Hepatocyte (in vitro differentiated cells): ENCODE measurements at regions not wholly inside any gene's neighbourhood (a gene's known extent, or its start where the extent isn't known, plus 50 kb on each side); places are given as distances from the start of the nearest gene placed in this dataset.

ENCODE experiments used
- DNase-seq: peaks from one replicate; pipeline ENCODE4 v3.0.0-alpha.2; 2016; ENCODE audit warnings: low spot score
- H2AFZ ChIP-seq: fragments of 200-600 bp; sonication (generic); 2 replicates; pipeline ENCODE4 v1.6.0; 2016; ENCODE audit warnings: antibody characterized with exemption, mild to moderate bottlenecking
- H3K27ac ChIP-seq: fragments of 200-600 bp; sonication (generic); 2 replicates; pipeline ENCODE4 v1.5.1; 2016; ENCODE audit warnings: mild to moderate bottlenecking
- H3K27me3 ChIP-seq: fragments of 200-600 bp; sonication (generic); 2 replicates; pipeline ENCODE4 v1.6.1; 2016
- H3K36me3 ChIP-seq: fragments of 200-600 bp; sonication (generic); replicated peaks from 2 replicates; pipeline ENCODE4 v1.5.1; 2016; ENCODE audit warnings: low read depth; ENCODE audit not compliant: insufficient read depth
- H3K4me1 ChIP-seq: fragments of 200-600 bp; sonication (generic); 2 replicates; pipeline ENCODE4 v1.5.1; 2016; ENCODE audit warnings: mild to moderate bottlenecking, moderate library complexity; ENCODE audit not compliant: insufficient read depth
- H3K4me2 ChIP-seq: fragments of 200-600 bp; sonication (generic); 2 replicates; pipeline ENCODE4 v1.6.0; 2016
- H3K4me3 ChIP-seq: fragments of 200-600 bp; sonication (generic); 2 replicates; pipeline ENCODE4 v1.5.1; 2016; ENCODE audit warnings: mild to moderate bottlenecking
- H3K79me2 ChIP-seq: fragments of 200-600 bp; sonication (generic); 2 replicates; pipeline ENCODE4 v1.6.0; 2017; ENCODE audit warnings: mild to moderate bottlenecking
- H3K9me2 ChIP-seq: fragments of 200-600 bp; sonication (generic); replicated peaks from 2 replicates; pipeline ENCODE4 v1.6.0; 2017; ENCODE audit warnings: mild to moderate bottlenecking; ENCODE audit not compliant: insufficient read depth
- H3K9me3 ChIP-seq: fragments of 200-600 bp; sonication (generic); 2 replicates; pipeline ENCODE4 v1.5.1; 2016; ENCODE audit warnings: low read depth, mild to moderate bottlenecking
- H4K20me1 ChIP-seq: fragments of 200-600 bp; sonication (generic); 2 replicates; pipeline ENCODE4 v1.6.0; 2016; ENCODE audit warnings: mild to moderate bottlenecking; ENCODE audit not compliant: insufficient read depth, poor library complexity, severe bottlenecking
- EZH2 ChIP-seq: fragments of 200-600 bp; sonication (generic); IDR thresholded peaks from 2 replicates; pipeline ENCODE4 v1.6.1; 2016; ENCODE audit warnings: antibody characterized with exemption, mild to moderate bottlenecking, borderline replicate concordance
- EZH2phosphoT487 ChIP-seq: fragments of 200-600 bp; sonication (generic); IDR thresholded peaks from one replicate; pipeline ENCODE4 v1.6.1; 2018; ENCODE audit warnings: antibody characterized with exemption, mild to moderate bottlenecking, low read depth, moderate library complexity; ENCODE audit not compliant: unreplicated experiment, severe bottlenecking
- WGBS: methylation state at CpG from one replicate; pipeline ENCODE4 v1.1.6; 2016; ENCODE audit warnings: low lambda C conversion rate; ENCODE audit errors: missing lambda C conversion rate; 5-methylcytosine and 5-hydroxymethylcytosine counted together
- TF ChIP-seq, protein P1 (sequence below): fragments of 200-600 bp; sonication (generic); IDR thresholded peaks from 2 replicates; pipeline ENCODE4 v1.5.1; 2016; ENCODE audit warnings: antibody characterized with exemption, mild to moderate bottlenecking; ENCODE audit not compliant: poor library complexity

DNA sequence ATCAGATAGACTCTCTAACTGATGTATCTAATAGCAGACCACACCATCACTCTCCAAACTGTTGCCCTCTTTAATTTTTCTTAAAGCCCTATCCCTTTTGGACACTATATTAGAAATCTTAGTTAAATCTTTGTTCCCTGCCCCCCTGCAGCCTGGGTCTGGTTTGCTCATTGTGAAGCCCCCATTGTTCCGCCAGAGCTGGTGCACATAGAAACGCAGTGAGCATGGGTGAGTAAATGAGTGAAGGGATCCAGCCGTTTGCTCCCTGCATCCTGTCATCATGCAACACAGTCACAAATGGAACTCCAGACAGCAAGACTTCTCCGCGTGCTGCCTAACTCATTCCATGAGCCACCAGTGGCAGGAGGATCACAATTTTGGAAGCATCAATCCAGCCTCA lies 402.5 kb downstream of the PREX1 start:
- no peak for TF ChIP-seq EZH2phosphoT487
- no peak for TF ChIP-seq EZH2
- TF ChIP-seq, protein P1, sequence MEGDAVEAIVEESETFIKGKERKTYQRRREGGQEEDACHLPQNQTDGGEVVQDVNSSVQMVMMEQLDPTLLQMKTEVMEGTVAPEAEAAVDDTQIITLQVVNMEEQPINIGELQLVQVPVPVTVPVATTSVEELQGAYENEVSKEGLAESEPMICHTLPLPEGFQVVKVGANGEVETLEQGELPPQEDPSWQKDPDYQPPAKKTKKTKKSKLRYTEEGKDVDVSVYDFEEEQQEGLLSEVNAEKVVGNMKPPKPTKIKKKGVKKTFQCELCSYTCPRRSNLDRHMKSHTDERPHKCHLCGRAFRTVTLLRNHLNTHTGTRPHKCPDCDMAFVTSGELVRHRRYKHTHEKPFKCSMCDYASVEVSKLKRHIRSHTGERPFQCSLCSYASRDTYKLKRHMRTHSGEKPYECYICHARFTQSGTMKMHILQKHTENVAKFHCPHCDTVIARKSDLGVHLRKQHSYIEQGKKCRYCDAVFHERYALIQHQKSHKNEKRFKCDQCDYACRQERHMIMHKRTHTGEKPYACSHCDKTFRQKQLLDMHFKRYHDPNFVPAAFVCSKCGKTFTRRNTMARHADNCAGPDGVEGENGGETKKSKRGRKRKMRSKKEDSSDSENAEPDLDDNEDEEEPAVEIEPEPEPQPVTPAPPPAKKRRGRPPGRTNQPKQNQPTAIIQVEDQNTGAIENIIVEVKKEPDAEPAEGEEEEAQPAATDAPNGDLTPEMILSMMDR, result no peak
- Histone ChIP-seq H3K27ac (no peak overlapping the region), H4K20me1 (no peaks in the 10 kb centered on the region), H3K27me3 (no peaks in the 10 kb centered on the region), H3K4me3 (no peak overlapping the region), H3K36me3 (no peaks in the 10 kb centered on the region), H3K79me2 (no peaks in the 10 kb centered on the region), H2AFZ (no peak overlapping the region), H3K4me1 (no peaks in the 10 kb centered on the region), H3K4me2 (no peak overlapping the region), H3K9me2 (no peaks in the 10 kb centered on the region), H3K9me3 (no peaks in the 10 kb centered on the region)
- DNase-seq, result no peak
- WGBS, result 73% methylated on average over 5 of the region's 5 CpGs

DNA sequence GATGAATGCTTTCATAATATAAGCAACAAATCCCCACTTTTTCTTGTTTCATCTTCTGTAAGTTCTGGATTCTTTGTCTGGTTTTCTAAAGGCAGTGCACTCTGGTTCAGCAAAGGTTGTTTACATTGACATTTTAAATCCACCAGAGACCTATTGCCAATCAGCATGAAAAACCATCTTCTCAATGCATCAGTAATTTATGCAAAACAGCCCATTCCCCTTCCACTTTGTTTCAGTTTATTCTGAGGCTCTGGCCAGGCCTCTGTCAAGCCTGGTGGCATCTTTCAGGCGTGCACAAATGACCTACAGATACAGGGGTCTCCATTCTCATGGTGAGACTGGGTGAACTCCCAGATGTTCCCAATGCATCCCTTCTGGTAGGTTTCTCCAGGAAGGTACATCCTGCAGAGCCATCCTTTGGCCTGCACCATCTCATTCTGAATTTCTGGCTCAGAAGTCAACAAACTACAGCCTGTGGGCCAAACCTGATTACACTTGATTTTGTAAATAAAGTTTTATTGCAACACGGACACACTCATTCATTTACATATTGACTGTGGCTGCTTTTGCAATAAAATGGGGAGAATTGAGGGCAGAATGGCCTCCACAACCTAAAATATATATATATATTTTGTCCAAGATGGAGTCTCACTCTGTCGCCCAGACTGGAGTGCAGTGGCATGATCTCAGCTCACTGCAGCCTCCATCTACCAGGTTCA lies 405.4 kb downstream of the PREX1 start:
- H3K36me3 ChIP-seq, result no peaks in the 10 kb centered on the region
- H3K9me3 ChIP-seq, result no peaks in the 10 kb centered on the region
- TF ChIP-seq EZH2phosphoT487, result no peak
- TF ChIP-seq EZH2, result no peak
- TF ChIP-seq, protein P1, result no peak
- H3K27ac ChIP-seq, result no peak overlapping the region
- no peak overlapping the region for H2AFZ ChIP-seq
- H3K4me3 ChIP-seq, result no peak overlapping the region
- H3K27me3 ChIP-seq, result no peaks in the 10 kb centered on the region
- H4K20me1 ChIP-seq, result no peaks in the 10 kb centered on the region
- H3K9me2 ChIP-seq, result no peaks in the 10 kb centered on the region
- no peaks in the 10 kb centered on the region for H3K79me2 ChIP-seq
- no peak for DNase-seq
- no peak overlapping the region for H3K4me2 ChIP-seq
- no peaks in the 10 kb centered on the region for H3K4me1 ChIP-seq
- WGBS, result 98% methylated on average over 3 of the region's 3 CpGs

DNA sequence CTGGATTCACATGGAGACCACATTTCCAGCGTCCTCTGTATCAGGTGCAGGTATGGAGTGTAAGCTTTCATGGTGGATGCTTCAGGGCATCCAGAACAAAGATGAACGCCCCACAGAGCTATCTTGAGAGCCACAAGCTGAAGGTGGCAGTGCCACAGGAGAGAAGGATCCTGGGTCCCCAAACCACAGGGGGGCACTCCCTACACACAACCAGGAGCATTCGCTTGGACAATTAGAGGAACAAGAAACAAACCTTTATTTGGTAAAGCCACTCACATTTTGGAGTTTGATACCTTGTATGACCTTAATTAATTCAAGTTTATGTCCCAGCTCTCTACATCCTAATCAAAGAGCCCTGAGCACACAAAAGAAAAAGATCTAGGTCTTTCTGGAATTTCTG lies 406.3 kb downstream of the PREX1 start:
- Histone ChIP-seq H3K27me3 (no peaks in the 10 kb centered on the region), H3K4me1 (no peaks in the 10 kb centered on the region), H2AFZ (no peak overlapping the region), H3K4me2 (no peak overlapping the region), H3K36me3 (no peaks in the 10 kb centered on the region), H3K4me3 (no peak overlapping the region), H3K9me2 (no peaks in the 10 kb centered on the region), H3K9me3 (no peaks in the 10 kb centered on the region), H3K79me2 (no peaks in the 10 kb centered on the region), H4K20me1 (no peaks in the 10 kb centered on the region), H3K27ac (no peak overlapping the region)
- WGBS, result 100% methylated on average over 3 of the region's 3 CpGs
- no peak for TF ChIP-seq EZH2
- TF ChIP-seq, protein P1, result no peak
- no peak for TF ChIP-seq EZH2phosphoT487
- DNase-seq, result no peak
